ENCODE measurements at regions not wholly inside any gene's neighbourhood (a gene's known extent, or its start where the extent isn't known, plus 50 kb on each side); places are given as distances from the start of the nearest gene placed in this dataset.

DNA sequence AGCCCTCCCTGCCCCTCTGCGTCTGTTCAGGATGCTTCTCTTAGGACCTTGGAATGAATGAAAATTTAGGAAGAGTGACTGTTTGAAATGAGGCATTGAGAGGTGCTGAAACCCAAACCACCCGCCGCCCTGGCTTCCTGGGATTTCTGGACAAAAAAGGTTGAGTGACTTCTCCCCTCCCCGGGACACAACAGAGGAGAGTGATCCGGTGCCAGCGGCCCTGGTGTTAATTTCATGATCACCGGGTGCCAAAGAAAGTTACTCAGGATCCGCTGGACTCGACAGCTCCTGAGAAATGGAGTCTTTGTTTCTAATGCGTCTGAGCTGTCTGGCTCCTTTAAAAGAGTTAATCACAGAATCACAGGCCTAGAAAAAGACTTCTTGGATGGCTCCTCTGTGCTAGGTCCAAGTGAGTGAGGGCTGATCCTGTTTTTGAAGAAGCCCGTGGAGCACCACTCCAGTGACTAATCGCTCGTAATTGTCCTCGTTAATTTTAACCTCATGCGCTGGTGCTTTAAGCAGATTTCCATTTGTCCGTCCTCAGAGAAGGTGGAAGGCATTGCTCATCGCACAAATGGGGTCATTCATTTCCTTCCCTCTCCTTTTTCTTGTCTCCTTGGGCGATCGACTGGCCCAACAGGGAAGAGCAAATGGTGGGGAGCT lies 144.4 kb upstream of the ZFHX3 start:
- TF ChIP-seq, protein P1, sequence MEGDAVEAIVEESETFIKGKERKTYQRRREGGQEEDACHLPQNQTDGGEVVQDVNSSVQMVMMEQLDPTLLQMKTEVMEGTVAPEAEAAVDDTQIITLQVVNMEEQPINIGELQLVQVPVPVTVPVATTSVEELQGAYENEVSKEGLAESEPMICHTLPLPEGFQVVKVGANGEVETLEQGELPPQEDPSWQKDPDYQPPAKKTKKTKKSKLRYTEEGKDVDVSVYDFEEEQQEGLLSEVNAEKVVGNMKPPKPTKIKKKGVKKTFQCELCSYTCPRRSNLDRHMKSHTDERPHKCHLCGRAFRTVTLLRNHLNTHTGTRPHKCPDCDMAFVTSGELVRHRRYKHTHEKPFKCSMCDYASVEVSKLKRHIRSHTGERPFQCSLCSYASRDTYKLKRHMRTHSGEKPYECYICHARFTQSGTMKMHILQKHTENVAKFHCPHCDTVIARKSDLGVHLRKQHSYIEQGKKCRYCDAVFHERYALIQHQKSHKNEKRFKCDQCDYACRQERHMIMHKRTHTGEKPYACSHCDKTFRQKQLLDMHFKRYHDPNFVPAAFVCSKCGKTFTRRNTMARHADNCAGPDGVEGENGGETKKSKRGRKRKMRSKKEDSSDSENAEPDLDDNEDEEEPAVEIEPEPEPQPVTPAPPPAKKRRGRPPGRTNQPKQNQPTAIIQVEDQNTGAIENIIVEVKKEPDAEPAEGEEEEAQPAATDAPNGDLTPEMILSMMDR (IDR thresholded peaks at IDR 0.05), result no peak
- TF ChIP-seq POLR2A (IDR thresholded peaks at IDR 0.05), result no peak
